GM23248 (cell line): ENCODE measurements at regions not wholly inside any gene's neighbourhood (a gene's known extent, or its start where the extent isn't known, plus 50 kb on each side); places are given as distances from the start of the nearest gene placed in this dataset.

Experiments used
- EZH2 ChIP-seq: fragments of 200-600 bp; sonication (generic); IDR thresholded peaks from 2 replicates; pipeline ENCODE4 v1.6.1; 2018; ENCODE audit warnings: antibody characterized with exemption, mild to moderate bottlenecking; ENCODE audit not compliant: insufficient read depth, poor library complexity, severe bottlenecking
- EZH2phosphoT487 ChIP-seq: fragments of 200-600 bp; sonication (generic); IDR thresholded peaks from 2 replicates; pipeline ENCODE4 v1.6.1; 2018; ENCODE audit warnings: antibody characterized with exemption, moderate library complexity, mild to moderate bottlenecking, low read depth; ENCODE audit not compliant: insufficient read depth

DNA sequence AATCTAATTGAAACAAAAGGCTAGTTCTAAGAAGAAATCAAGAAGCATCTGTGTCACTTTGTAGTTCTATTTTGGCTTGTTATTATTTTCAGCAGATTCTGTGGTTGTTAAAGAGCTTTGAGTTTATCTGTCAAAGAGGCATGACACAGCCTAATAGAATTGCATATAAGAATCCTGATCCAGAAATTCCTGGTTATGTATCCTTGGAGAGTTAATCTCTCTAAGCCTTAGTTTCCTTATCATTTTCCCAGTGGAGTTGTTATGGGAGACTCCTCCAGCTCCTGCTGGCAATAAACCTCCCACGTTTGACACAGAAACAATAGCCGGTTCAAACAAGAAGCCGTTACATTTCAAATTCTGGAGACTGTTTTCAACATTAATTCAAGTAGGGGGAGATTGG lies 288.3 kb downstream of the SDHAF3 start:
- no peak for TF ChIP-seq EZH2
- no peak for TF ChIP-seq EZH2phosphoT487
